ENCODE measurements at regions not wholly inside any gene's neighbourhood (a gene's known extent, or its start where the extent isn't known, plus 50 kb on each side); places are given as distances from the start of the nearest gene placed in this dataset.

GRCh38 chr12:19792028-19792427 is 352.7 kb downstream of the AEBP2 start:
- Histone ChIP-seq H3K36me3 (no peaks in the 10 kb centered on the region), H3K9me3 (replicated peaks) (peaks cover 8% of the 10 kb centered on the region), H3K4me1 (no peaks in the 10 kb centered on the region), H3K27me3 (ENCODE audit: low read depth) (no peaks in the 10 kb centered on the region), H3K27ac (replicated peaks) (no peak overlapping the region), H3K4me3 (no peak overlapping the region)
- intact Hi-C loops (cut with micrococcal nuclease): no loop called here
- no peak for TF ChIP-seq CTCF (IDR thresholded peaks at IDR 0.05; ENCODE audit: borderline replicate concordance)
- DNase-seq: no peak

GRCh38 chr12:19794116-19794515 is 354.8 kb downstream of the AEBP2 start:
- H3K27me3 ChIP-seq (ENCODE audit: low read depth): no peaks in the 10 kb centered on the region
- H3K36me3 ChIP-seq: no peaks in the 10 kb centered on the region
- DNase-seq: no peak
- H3K27ac ChIP-seq (replicated peaks): no peak overlapping the region
- H3K4me1 ChIP-seq: no peaks in the 10 kb centered on the region
- H3K9me3 ChIP-seq (replicated peaks): no peaks in the 10 kb centered on the region
- H3K4me3 ChIP-seq: no peak overlapping the region
- intact Hi-C loops (cut with micrococcal nuclease): no loop called here
- TF ChIP-seq CTCF (IDR thresholded peaks at IDR 0.05; ENCODE audit: borderline replicate concordance): no peak

- TF ChIP-seq CTCF (IDR thresholded peaks at IDR 0.05; ENCODE audit: borderline replicate concordance): no peak
Measured at GRCh38 chr12:19799216-19799615, 359.9 kb downstream of the AEBP2 start.

GRCh38 chr12:19799895-19800602 is 360.8 kb downstream of the AEBP2 start:
- no peak for TF ChIP-seq CTCF (IDR thresholded peaks at IDR 0.05; ENCODE audit: borderline replicate concordance)
- Histone ChIP-seq H3K9me3 (replicated peaks) (no peaks in the 10 kb centered on the region), H3K27ac (replicated peaks) (no peak overlapping the region)

More at GRCh38 chr12:19799216-19799615, 359.9 kb downstream of the AEBP2 start:
- H3K36me3 ChIP-seq: no peaks in the 10 kb centered on the region
- intact Hi-C loops (cut with micrococcal nuclease): no loop called here
- H3K4me1 ChIP-seq: peaks cover 7% of the 10 kb centered on the region
- H3K4me3 ChIP-seq: no peak overlapping the region
- no peaks in the 10 kb centered on the region for H3K27me3 ChIP-seq (ENCODE audit: low read depth)
- no peak overlapping the region for H3K27ac ChIP-seq (replicated peaks)
- no peaks in the 10 kb centered on the region for H3K9me3 ChIP-seq (replicated peaks)
- DNase-seq: no peak

GRCh38 chr12:19800884-19801283 is 361.6 kb downstream of the AEBP2 start:
- intact Hi-C loops (cut with micrococcal nuclease): no loop called here

More at GRCh38 chr12:19799895-19800602, 360.8 kb downstream of the AEBP2 start:
- H3K27me3 ChIP-seq (ENCODE audit: low read depth): no peaks in the 10 kb centered on the region
- peaks cover 7% of the 10 kb centered on the region for H3K4me1 ChIP-seq
- H3K4me3 ChIP-seq: no peak overlapping the region
- DNase-seq: no peak
- intact Hi-C loops (cut with micrococcal nuclease): no loop called here
- H3K36me3 ChIP-seq: no peaks in the 10 kb centered on the region

More at GRCh38 chr12:19800884-19801283, 361.6 kb downstream of the AEBP2 start:
- H3K36me3 ChIP-seq: no peaks in the 10 kb centered on the region
- no peak overlapping the region for H3K27ac ChIP-seq (replicated peaks)
- no peak for TF ChIP-seq CTCF (IDR thresholded peaks at IDR 0.05; ENCODE audit: borderline replicate concordance)
- DNase-seq: no peak
- H3K9me3 ChIP-seq (replicated peaks): no peaks in the 10 kb centered on the region
- no peaks in the 10 kb centered on the region for H3K27me3 ChIP-seq (ENCODE audit: low read depth)
- H3K4me1 ChIP-seq: peaks cover 7% of the 10 kb centered on the region
- H3K4me3 ChIP-seq: no peak overlapping the region

All from left ventricle myocardium inferior (tissue), 1 donor.